ENCODE measurements at regions not wholly inside any gene's neighbourhood (a gene's known extent, or its start where the extent isn't known, plus 50 kb on each side); places are given as distances from the start of the nearest gene placed in this dataset.
A peak's percentile ranks its signal among the peaks of the same experiment; 100 is the strongest.

- DNase-seq (ENCODE audit: low read depth in 2 of 2), result no peak
These were observed 450.7 kb downstream of the FOXO1 start for GRCh38 chr13:40215747-40216146.

- no peak for DNase-seq (ENCODE audit: low read depth in 2 of 2)
These were observed 448.8 kb downstream of the FOXO1 start for GRCh38 chr13:40217675-40218074.

GRCh38 chr13:40220299-40220935 lies 446.0 kb downstream of the FOXO1 start:
- no peak for DNase-seq (ENCODE audit: low read depth in 2 of 2)

- no peak for DNase-seq (ENCODE audit: low read depth in 2 of 2)
These were observed 445.3 kb downstream of the FOXO1 start for GRCh38 chr13:40221131-40221459.

GRCh38 chr13:40221460-40222201 lies 444.8 kb downstream of the FOXO1 start:
- DNase-seq (ENCODE audit: low read depth in 2 of 2), result peak in 1 of 2 donors; percentile 19

GRCh38 chr13:40223585-40223984 lies 442.9 kb downstream of the FOXO1 start:
- no peak for DNase-seq (ENCODE audit: low read depth in 2 of 2)

- no peak for DNase-seq (ENCODE audit: low read depth in 2 of 2)
These were observed 437.9 kb downstream of the FOXO1 start for GRCh38 chr13:40228496-40228895.

- DNase-seq (ENCODE audit: low read depth in 2 of 2), result no peak
These were observed 437.5 kb downstream of the FOXO1 start for GRCh38 chr13:40228990-40229389.

- DNase-seq (ENCODE audit: low read depth in 2 of 2), result no peak
These were observed 435.6 kb downstream of the FOXO1 start for GRCh38 chr13:40230833-40231266.

- DNase-seq (ENCODE audit: low read depth in 2 of 2), result no peak
These were observed 435.1 kb downstream of the FOXO1 start for GRCh38 chr13:40231311-40231710.

GRCh38 chr13:40231751-40232150 lies 434.7 kb downstream of the FOXO1 start:
- DNase-seq (ENCODE audit: low read depth in 2 of 2), result no peak

GRCh38 chr13:40232311-40233040 lies 434.0 kb downstream of the FOXO1 start:
- no peak for DNase-seq (ENCODE audit: low read depth in 2 of 2)

- DNase-seq (ENCODE audit: low read depth in 2 of 2), result no peak
These were observed 432.7 kb downstream of the FOXO1 start for GRCh38 chr13:40233731-40234195.

- no peak for DNase-seq (ENCODE audit: low read depth in 2 of 2)
These were observed 431.2 kb downstream of the FOXO1 start for GRCh38 chr13:40235160-40235796.

- no peak for DNase-seq (ENCODE audit: low read depth in 2 of 2)
These were observed 429.8 kb downstream of the FOXO1 start for GRCh38 chr13:40236566-40237168.

GRCh38 chr13:40238761-40239160 lies 427.7 kb downstream of the FOXO1 start:
- DNase-seq (ENCODE audit: low read depth in 2 of 2), result no peak

- no peak for DNase-seq (ENCODE audit: low read depth in 2 of 2)
These were observed 426.1 kb downstream of the FOXO1 start for GRCh38 chr13:40240293-40240692.

GRCh38 chr13:40241125-40241798 lies 425.2 kb downstream of the FOXO1 start:
- no peak for DNase-seq (ENCODE audit: low read depth in 2 of 2)

- no peak for DNase-seq (ENCODE audit: low read depth in 2 of 2)
These were observed 423.4 kb downstream of the FOXO1 start for GRCh38 chr13:40243047-40243446.

- no peak for DNase-seq (ENCODE audit: low read depth in 2 of 2)
These were observed 422.5 kb downstream of the FOXO1 start for GRCh38 chr13:40243982-40244381.

GRCh38 chr13:40245567-40245966 lies 420.9 kb downstream of the FOXO1 start:
- no peak for DNase-seq (ENCODE audit: low read depth in 2 of 2)

All from stimulated activated CD8-positive, alpha-beta memory T cell treated with anti-CD3 and anti-CD28 coated beads, Interleukin-7, amount 100 ng/mL, for 4 hours (primary cell).